ACC112 (cell line): ENCODE measurements at regions not wholly inside any gene's neighbourhood (a gene's known extent, or its start where the extent isn't known, plus 50 kb on each side); places are given as distances from the start of the nearest gene placed in this dataset.

Experiments used
- H2AFZ ChIP-seq: fragments of 200-600 bp; sonication (generic); one replicate; pipeline ENCODE4 v1.6.0; 2017; ENCODE audit warnings: antibody characterized with exemption, low read length; ENCODE audit not compliant: unreplicated experiment
- H3K27ac ChIP-seq: fragments of 200-600 bp; sonication (generic); 2 replicates; pipeline ENCODE4 v1.5.1; 2014; ENCODE audit warnings: low read depth, mild to moderate bottlenecking, antibody characterized with exemption, low read length, moderate library complexity
- H3K27me3 ChIP-seq: fragments of 200-600 bp; sonication (generic); 2 replicates; pipeline ENCODE4 v1.6.1; 2014; ENCODE audit warnings: mild to moderate bottlenecking, antibody characterized with exemption, low read length, moderate library complexity, mixed read lengths; ENCODE audit not compliant: insufficient read depth
- H3K36me3 ChIP-seq: fragments of 200-600 bp; sonication (generic); 2 replicates; pipeline ENCODE4 v1.6.1; 2016; ENCODE audit warnings: mild to moderate bottlenecking, antibody characterized with exemption, low read length, moderate library complexity, mixed read lengths; ENCODE audit not compliant: insufficient read depth
- H3K4me1 ChIP-seq: fragments of 200-600 bp; sonication (generic); one replicate; pipeline ENCODE4 v1.6.1; 2016; ENCODE audit warnings: low read length, mixed read lengths; ENCODE audit not compliant: insufficient read depth, unreplicated experiment, control insufficient read depth
- H3K4me3 ChIP-seq: fragments of 200-600 bp; sonication (generic); 2 replicates; pipeline ENCODE4 v1.5.1; 2014; ENCODE audit warnings: mild to moderate bottlenecking, low read depth, low read length
- H3K79me2 ChIP-seq: fragments of 200-600 bp; sonication (generic); one replicate; pipeline ENCODE4 v1.6.0; 2016; ENCODE audit warnings: low read length; ENCODE audit not compliant: control insufficient read depth, unreplicated experiment, insufficient read depth

- H3K27ac ChIP-seq, result no peak overlapping the region
- no peaks in the 10 kb centered on the region for H3K27me3 ChIP-seq
- no peak overlapping the region for H2AFZ ChIP-seq
- no peaks in the 10 kb centered on the region for H3K79me2 ChIP-seq
- H3K36me3 ChIP-seq, result no peaks in the 10 kb centered on the region
- H3K4me3 ChIP-seq, result no peak overlapping the region
- H3K4me1 ChIP-seq, result peaks cover 27% of the 10 kb centered on the region
Observed at GRCh38 chr7:121450631-121451198, 54.6 kb upstream of the FAM3C start.

GRCh38 chr7:121449735-121450240, 53.7 kb upstream of the FAM3C start:
- Histone ChIP-seq H3K4me3 (no peak overlapping the region), H2AFZ (no peak overlapping the region), H3K27ac (no peak overlapping the region)

GRCh38 chr7:121449329-121449728, 53.2 kb upstream of the FAM3C start:
- no peak overlapping the region for H2AFZ ChIP-seq
- no peaks in the 10 kb centered on the region for H3K36me3 ChIP-seq
- H3K4me3 ChIP-seq, result no peak overlapping the region
- H3K27ac ChIP-seq, result no peak overlapping the region
- no peaks in the 10 kb centered on the region for H3K27me3 ChIP-seq
- H3K79me2 ChIP-seq, result no peaks in the 10 kb centered on the region
- peaks cover 27% of the 10 kb centered on the region for H3K4me1 ChIP-seq

More at GRCh38 chr7:121449735-121450240, 53.7 kb upstream of the FAM3C start:
- H3K36me3 ChIP-seq, result no peaks in the 10 kb centered on the region
- peaks cover 27% of the 10 kb centered on the region for H3K4me1 ChIP-seq
- H3K27me3 ChIP-seq, result no peaks in the 10 kb centered on the region
- no peaks in the 10 kb centered on the region for H3K79me2 ChIP-seq

- Histone ChIP-seq H2AFZ (no peak overlapping the region), H3K79me2 (no peaks in the 10 kb centered on the region), H3K27ac (no peak overlapping the region)
Observed at GRCh38 chr7:121448429-121448828, 52.3 kb upstream of the FAM3C start.

GRCh38 chr7:121447911-121448300, 51.8 kb upstream of the FAM3C start:
- Histone ChIP-seq H3K27ac (peak overlapping the region; percentile 58), H3K36me3 (no peaks in the 10 kb centered on the region), H3K4me3 (no peak overlapping the region), H2AFZ (peak overlapping the region; percentile 22), H3K4me1 (peaks cover 27% of the 10 kb centered on the region), H3K27me3 (no peaks in the 10 kb centered on the region), H3K79me2 (no peaks in the 10 kb centered on the region)

More at GRCh38 chr7:121448429-121448828, 52.3 kb upstream of the FAM3C start:
- Histone ChIP-seq H3K4me3 (no peak overlapping the region), H3K36me3 (no peaks in the 10 kb centered on the region), H3K27me3 (no peaks in the 10 kb centered on the region), H3K4me1 (peaks cover 27% of the 10 kb centered on the region)

GRCh38 chr7:121447243-121447910, 51.3 kb upstream of the FAM3C start:
- 0 out of 2 replicates have a peak overlapping the region, but pooled peaks have one; percentile 2 for H3K4me3 ChIP-seq
- no peaks in the 10 kb centered on the region for H3K36me3 ChIP-seq
- peak overlapping the region; percentile 58 for H3K27ac ChIP-seq
- H3K4me1 ChIP-seq, result peaks cover 27% of the 10 kb centered on the region
- no peaks in the 10 kb centered on the region for H3K79me2 ChIP-seq
- H3K27me3 ChIP-seq, result no peaks in the 10 kb centered on the region
- peak overlapping the region; percentile 59 for H2AFZ ChIP-seq

GRCh38 chr7:121446526-121446925, 50.4 kb upstream of the FAM3C start:
- no peaks in the 10 kb centered on the region for H3K79me2 ChIP-seq
- H3K4me1 ChIP-seq, result peaks cover 20% of the 10 kb centered on the region
- H3K27ac ChIP-seq, result peak overlapping the region; percentile 58
- H2AFZ ChIP-seq, result peak overlapping the region; percentile 85
- no peaks in the 10 kb centered on the region for H3K27me3 ChIP-seq
- H3K36me3 ChIP-seq, result no peaks in the 10 kb centered on the region
- H3K4me3 ChIP-seq, result no peak overlapping the region
